A549 (cell line): ENCODE measurements at regions not wholly inside any gene's neighbourhood (a gene's known extent, or its start where the extent isn't known, plus 50 kb on each side); places are given as distances from the start of the nearest gene placed in this dataset.

ENCODE experiments used
- CEBPB ChIP-seq, 2 experiments: fragments of >200 bp in 1 of 2; sonication (Bioruptor Twin) in 1 of 2; formaldehyde crosslinking in 1 of 2; IDR thresholded peaks; 2 replicates each; pipeline ENCODE4 v1.6.1; 2012 to 2016
- EP300 ChIP-seq, 2 experiments: fragments of >200 bp; sonication (Bioruptor Twin); formaldehyde crosslinking; IDR thresholded peaks; 2 replicates in 1 of 2; 3 replicates in 1 of 2; pipeline ENCODE4 v1.6.1; 2016 to 2017
- HOXA7 ChIP-seq: fragments of 250-450 bp; sonication (Bioruptor Pico); IDR thresholded peaks from 2 replicates; pipeline ENCODE4 v1.5.0; 2020; ENCODE audit warnings: mild to moderate bottlenecking, moderate library complexity
- HOXB5 ChIP-seq: fragments of 250-450 bp; sonication (Bioruptor Pico); IDR thresholded peaks from 2 replicates; pipeline ENCODE4 v1.5.0; 2020; ENCODE audit warnings: mild to moderate bottlenecking, moderate library complexity
- MAFK ChIP-seq: fragments of 450-650 bp; IDR thresholded peaks from 2 replicates; pipeline ENCODE4 v1.6.1; 2014; ENCODE audit not compliant: partially characterized antibody
- MYC ChIP-seq: IDR thresholded peaks from 2 replicates; pipeline ENCODE4 v1.6.1; 2012; ENCODE audit warnings: mild to moderate bottlenecking, inconsistent platforms, low read length, improper control_type of control experiment, borderline replicate concordance
- POLR2A ChIP-seq: IDR thresholded peaks from 2 replicates; pipeline ENCODE4 v1.6.1; 2012; ENCODE audit warnings: mild to moderate bottlenecking, low read length
- ZC3H11A ChIP-seq: fragments of 450-650 bp; IDR thresholded peaks from 2 replicates; pipeline ENCODE4 v1.6.1; 2014; ENCODE audit warnings: antibody characterized with exemption, mild to moderate bottlenecking
- ZFP36 ChIP-seq: fragments of 450-650 bp; IDR thresholded peaks from 2 replicates; pipeline ENCODE4 v1.6.1; 2014; ENCODE audit warnings: borderline replicate concordance; ENCODE audit not compliant: partially characterized antibody

GRCh38 chr7:97471491-97471890 lies 260.4 kb upstream of the TAC1 start:
- no peak for TF ChIP-seq HOXB5
- TF ChIP-seq MYC = no peak
- TF ChIP-seq EP300 (IDR thresholded peaks at IDR 0.05) = no peak
- TF ChIP-seq ZC3H11A = no peak
- no peak for TF ChIP-seq MAFK
- no peak for TF ChIP-seq POLR2A
- no peak for TF ChIP-seq CEBPB (IDR thresholded peaks at IDR 0.05)
- no peak for TF ChIP-seq ZFP36
- no peak for TF ChIP-seq HOXA7 (CRISPR knock-in tag)
